HL-60 (cell line): ENCODE measurements at regions not wholly inside any gene's neighbourhood (a gene's known extent, or its start where the extent isn't known, plus 50 kb on each side); places are given as distances from the start of the nearest gene placed in this dataset.
A peak's percentile ranks its signal among the peaks of the same experiment; 100 is the strongest.

Experiments used
- DNase-seq, 2 experiments: peaks; one replicate each; pipeline ENCODE4 v3.0.0-alpha.2; 2010 to 2020; ENCODE audit warnings: low read depth in 1 of 2, low spot score in 1 of 2
- H3K27ac ChIP-seq: fragments of 250-450 bp; sonication (Bioruptor Pico); replicated peaks from 2 replicates; pipeline ENCODE4 v1.5.1; 2020; ENCODE audit warnings: mild to moderate bottlenecking, moderate library complexity
- H3K27me3 ChIP-seq: fragments of 250-450 bp; sonication (Bioruptor Pico); 2 replicates; pipeline ENCODE4 v1.5.1; 2021; ENCODE audit warnings: mild to moderate bottlenecking, moderate library complexity; ENCODE audit not compliant: insufficient read depth, poor library complexity, severe bottlenecking
- H3K4me3 ChIP-seq: replicated peaks from 2 replicates; pipeline ENCODE4 v1.5.1; 2011; ENCODE audit warnings: mild to moderate bottlenecking, control low read depth, low read length; ENCODE audit not compliant: insufficient read depth
- CTCF ChIP-seq: IDR thresholded peaks from one replicate; pipeline ENCODE4 v1.5.1; 2011; ENCODE audit warnings: low read length, control low read depth, inconsistent platforms; ENCODE audit not compliant: insufficient read depth
- GABPA ChIP-seq: IDR thresholded peaks from 2 replicates; pipeline ENCODE4 v1.6.1; 2012; ENCODE audit warnings: low read depth
- POLR2AphosphoS5 ChIP-seq: IDR thresholded peaks from 2 replicates; pipeline ENCODE4 v1.6.1; 2012; ENCODE audit warnings: low read depth
- REST ChIP-seq: IDR thresholded peaks from 2 replicates; pipeline ENCODE4 v1.6.1; 2012; ENCODE audit warnings: low read depth; ENCODE audit not compliant: insufficient replicate concordance
- SPI1 ChIP-seq: IDR thresholded peaks from 2 replicates; pipeline ENCODE4 v1.6.1; 2012; ENCODE audit warnings: low read depth, mild to moderate bottlenecking, borderline replicate concordance

- TF ChIP-seq SPI1 (peak; percentile 10; the same call in 1 of the 2 replicates), REST (no peak)
- H3K27ac ChIP-seq, result no peak overlapping the region
- DNase-seq, result no peak
- no peak overlapping the region for H3K4me3 ChIP-seq
- no peaks in the 10 kb centered on the region for H3K27me3 ChIP-seq
Observed at GRCh38 chr16:60432472-60432871, 1603.8 kb downstream of the CDH8 start.

- TF ChIP-seq POLR2AphosphoS5 (no peak), SPI1 (no peak), GABPA (no peak), REST (no peak), CTCF (no peak)
- no peak for DNase-seq
Observed at GRCh38 chr16:60419859-60420258, 1616.4 kb downstream of the CDH8 start.

GRCh38 chr16:60414613-60415012, 1621.6 kb downstream of the CDH8 start:
- Histone ChIP-seq H3K27me3 (no peaks in the 10 kb centered on the region), H3K4me3 (no peak overlapping the region), H3K27ac (no peak overlapping the region)
- TF ChIP-seq GABPA (no peak), REST (no peak), CTCF (no peak), POLR2AphosphoS5 (no peak), SPI1 (no peak)
- DNase-seq, result no peak

More at GRCh38 chr16:60419859-60420258, 1616.4 kb downstream of the CDH8 start:
- Histone ChIP-seq H3K27ac (no peak overlapping the region), H3K4me3 (no peak overlapping the region), H3K27me3 (no peaks in the 10 kb centered on the region)

GRCh38 chr16:60413969-60414368, 1622.3 kb downstream of the CDH8 start:
- no peak for DNase-seq
- no peaks in the 10 kb centered on the region for H3K27me3 ChIP-seq
- H3K27ac ChIP-seq, result no peak overlapping the region
- no peak for TF ChIP-seq CTCF
- TF ChIP-seq POLR2AphosphoS5, result no peak
- TF ChIP-seq GABPA, result no peak
- no peak for TF ChIP-seq SPI1
- TF ChIP-seq REST, result no peak
- H3K4me3 ChIP-seq, result no peak overlapping the region
